SK-N-MC (cell line): ENCODE measurements at regions not wholly inside any gene's neighbourhood (a gene's known extent, or its start where the extent isn't known, plus 50 kb on each side); places are given as distances from the start of the nearest gene placed in this dataset.

Experiments
- EZH2 ChIP-seq: fragments of 200-600 bp; sonication (generic); IDR thresholded peaks from one replicate; pipeline ENCODE4 v1.6.1; 2017; ENCODE audit warnings: antibody characterized with exemption
- POLR2AphosphoS5 ChIP-seq: IDR thresholded peaks from 2 replicates; pipeline ENCODE4 v1.6.1; 2012; ENCODE audit warnings: mild to moderate bottlenecking, low read depth, low read length, borderline replicate concordance

DNA sequence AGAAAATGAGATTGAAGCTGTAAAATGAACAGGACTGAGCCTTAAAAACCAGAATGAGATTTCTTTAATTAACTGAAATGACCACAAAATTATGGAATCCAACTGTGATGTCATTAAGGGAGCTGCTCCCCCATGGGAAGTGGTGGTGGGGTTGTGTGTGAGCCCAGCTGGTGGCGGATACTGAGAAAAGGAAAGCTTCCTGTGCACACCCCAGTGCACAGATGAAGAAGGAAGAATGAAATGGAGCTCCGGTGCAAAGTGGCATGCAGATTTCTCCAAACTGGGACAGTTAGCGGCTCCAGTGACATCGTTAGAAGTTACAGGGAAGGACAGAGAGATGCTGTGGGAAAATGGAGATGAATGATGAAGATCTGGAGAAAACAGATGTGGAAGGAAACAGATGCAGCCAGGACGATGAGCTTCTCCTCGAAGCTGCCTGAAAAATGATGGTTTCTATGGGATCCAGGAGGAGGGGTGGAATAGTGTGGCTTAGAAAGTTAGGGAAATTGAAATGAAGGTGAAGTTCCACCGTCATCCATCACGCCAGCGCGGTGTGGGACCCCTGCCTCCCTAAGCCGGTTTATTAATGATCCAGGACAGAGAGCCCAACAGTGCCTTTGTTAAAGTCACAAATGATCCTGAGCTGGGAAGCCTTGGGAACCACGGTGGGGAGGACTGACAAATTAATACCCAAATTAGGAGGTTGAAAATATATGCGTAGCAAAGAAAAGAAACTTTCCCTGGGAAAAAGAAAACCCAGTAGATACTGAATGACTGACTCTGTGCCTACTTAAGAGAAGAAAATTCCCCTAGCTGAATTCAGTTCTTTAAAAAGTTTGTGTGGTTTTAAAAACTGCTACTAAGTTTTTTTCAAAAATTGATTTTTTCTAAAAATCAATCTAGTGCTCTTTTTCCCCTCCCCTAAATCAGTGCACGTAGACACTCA is 77.2 kb downstream of the TSN start:
- TF ChIP-seq POLR2AphosphoS5: no peak
- TF ChIP-seq EZH2: no peak
